Loucy (cell line): ENCODE measurements at regions not wholly inside any gene's neighbourhood (a gene's known extent, or its start where the extent isn't known, plus 50 kb on each side); places are given as distances from the start of the nearest gene placed in this dataset.

Experiments used
- CTCF ChIP-seq: fragments of 200-600 bp; sonication (generic); conservative IDR thresholded peaks from 2 replicates; pipeline ENCODE4 v1.5.1; 2014; ENCODE audit warnings: mild to moderate bottlenecking, antibody characterized with exemption, low read length
- EZH2phosphoT487 ChIP-seq: fragments of 200-600 bp; IDR thresholded peaks from 2 replicates; pipeline ENCODE4 v1.6.1; 2018; ENCODE audit warnings: antibody characterized with exemption, mild to moderate bottlenecking, moderate library complexity, borderline replicate concordance

DNA sequence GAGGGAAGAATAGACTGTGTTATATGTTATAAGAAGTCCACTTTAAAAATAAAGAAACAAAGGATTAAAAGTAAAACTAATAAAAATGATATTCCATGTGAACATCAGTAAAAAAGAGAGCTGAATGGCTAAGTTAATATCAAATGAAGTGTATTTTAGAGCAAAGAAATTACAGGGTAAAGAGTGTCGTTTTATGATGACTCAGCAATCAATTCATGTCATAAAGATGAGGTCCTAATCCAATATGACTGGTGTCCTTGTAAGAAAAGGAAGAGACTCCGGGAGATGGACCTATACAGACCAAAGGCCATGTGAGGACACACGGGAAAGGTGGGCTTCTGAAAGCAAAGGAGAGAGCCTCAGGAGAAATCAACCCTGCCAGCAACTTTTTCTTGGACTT is 615.5 kb upstream of the KLHL29 start:
- TF ChIP-seq CTCF (no peak), EZH2phosphoT487 (no peak)
